NB4 (cell line): ENCODE measurements at regions not wholly inside any gene's neighbourhood (a gene's known extent, or its start where the extent isn't known, plus 50 kb on each side); places are given as distances from the start of the nearest gene placed in this dataset.
"Not testable (repeated sequence)": the region's sequence is repeated elsewhere in the genome, so short reads cannot be mapped to it uniquely, and the experiment has no call there.

Experiments used
- MYC ChIP-seq: IDR thresholded peaks from 2 replicates; pipeline ENCODE4 v1.6.1; 2011; ENCODE audit warnings: low read depth, low read length
- POLR2A ChIP-seq: IDR thresholded peaks from 2 replicates; pipeline ENCODE4 v1.6.1; 2011; ENCODE audit warnings: mild to moderate bottlenecking; ENCODE audit not compliant: insufficient read length; ENCODE audit errors: extremely low read depth
- TF ChIP-seq, protein P1 (sequence below): IDR thresholded peaks from one replicate; pipeline ENCODE4 v1.5.1; 2012; ENCODE audit warnings: low read depth, low read length

DNA sequence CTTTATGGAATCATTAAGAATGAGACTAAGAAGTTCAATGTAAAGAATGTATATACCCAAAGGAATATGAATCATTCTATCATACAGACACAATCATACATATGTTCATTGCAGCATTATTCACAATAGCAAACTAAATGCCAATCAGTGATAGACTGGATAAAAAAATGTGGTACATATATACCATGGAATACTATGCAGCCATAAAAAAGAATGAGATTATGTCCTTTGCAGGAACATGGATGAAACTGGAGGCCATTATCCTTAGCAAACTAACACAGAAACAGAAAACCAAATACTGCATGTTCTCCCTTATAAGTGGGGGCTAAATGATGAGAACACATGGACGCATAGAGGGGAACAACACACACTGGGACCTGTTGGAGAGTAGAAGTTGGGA lies 110.2 kb downstream of the GATA3 start:
- TF ChIP-seq, protein P1, sequence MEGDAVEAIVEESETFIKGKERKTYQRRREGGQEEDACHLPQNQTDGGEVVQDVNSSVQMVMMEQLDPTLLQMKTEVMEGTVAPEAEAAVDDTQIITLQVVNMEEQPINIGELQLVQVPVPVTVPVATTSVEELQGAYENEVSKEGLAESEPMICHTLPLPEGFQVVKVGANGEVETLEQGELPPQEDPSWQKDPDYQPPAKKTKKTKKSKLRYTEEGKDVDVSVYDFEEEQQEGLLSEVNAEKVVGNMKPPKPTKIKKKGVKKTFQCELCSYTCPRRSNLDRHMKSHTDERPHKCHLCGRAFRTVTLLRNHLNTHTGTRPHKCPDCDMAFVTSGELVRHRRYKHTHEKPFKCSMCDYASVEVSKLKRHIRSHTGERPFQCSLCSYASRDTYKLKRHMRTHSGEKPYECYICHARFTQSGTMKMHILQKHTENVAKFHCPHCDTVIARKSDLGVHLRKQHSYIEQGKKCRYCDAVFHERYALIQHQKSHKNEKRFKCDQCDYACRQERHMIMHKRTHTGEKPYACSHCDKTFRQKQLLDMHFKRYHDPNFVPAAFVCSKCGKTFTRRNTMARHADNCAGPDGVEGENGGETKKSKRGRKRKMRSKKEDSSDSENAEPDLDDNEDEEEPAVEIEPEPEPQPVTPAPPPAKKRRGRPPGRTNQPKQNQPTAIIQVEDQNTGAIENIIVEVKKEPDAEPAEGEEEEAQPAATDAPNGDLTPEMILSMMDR, result not testable (repeated sequence)
- not testable (repeated sequence) for TF ChIP-seq POLR2A, MYC
